HL-60 (cell line): ENCODE measurements at regions not wholly inside any gene's neighbourhood (a gene's known extent, or its start where the extent isn't known, plus 50 kb on each side); places are given as distances from the start of the nearest gene placed in this dataset.

Source experiments
- GABPA ChIP-seq: IDR thresholded peaks from 2 replicates; pipeline ENCODE4 v1.6.1; 2012; ENCODE audit warnings: low read depth
- POLR2AphosphoS5 ChIP-seq: IDR thresholded peaks from 2 replicates; pipeline ENCODE4 v1.6.1; 2012; ENCODE audit warnings: low read depth
- TF ChIP-seq, protein P1 (sequence below): IDR thresholded peaks from one replicate; pipeline ENCODE4 v1.5.1; 2011; ENCODE audit warnings: low read length, control low read depth, inconsistent platforms; ENCODE audit not compliant: insufficient read depth
- TF ChIP-seq, protein P2 (sequence below): IDR thresholded peaks from 2 replicates; pipeline ENCODE4 v1.6.1; 2012; ENCODE audit warnings: low read depth; ENCODE audit not compliant: insufficient replicate concordance

DNA sequence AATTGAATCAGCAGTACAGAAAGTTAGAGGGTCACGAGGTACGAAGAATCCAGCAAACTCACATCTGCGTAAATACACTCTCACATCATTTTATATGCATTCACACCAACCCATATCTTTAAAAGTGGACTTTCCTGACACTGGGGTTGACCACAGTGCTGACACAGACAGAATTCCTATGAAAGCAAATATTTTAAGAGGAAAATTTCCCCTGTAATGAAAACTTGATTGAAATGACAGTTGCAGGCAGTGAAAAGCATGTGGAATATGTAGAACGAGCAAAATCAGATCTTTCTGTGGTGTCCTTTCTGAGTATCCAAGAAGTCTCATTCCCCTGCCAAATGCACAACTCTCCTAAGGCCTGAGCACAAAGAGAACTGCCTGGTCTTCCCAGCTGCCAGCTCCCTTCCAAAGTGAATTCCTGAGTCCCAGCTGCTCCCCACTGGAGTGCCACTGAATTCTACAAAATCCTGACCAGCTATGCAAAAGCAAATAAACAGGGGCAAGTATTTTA is 50.5 kb upstream of the FAM9C start:
- TF ChIP-seq POLR2AphosphoS5, result no peak
- TF ChIP-seq, protein P1, sequence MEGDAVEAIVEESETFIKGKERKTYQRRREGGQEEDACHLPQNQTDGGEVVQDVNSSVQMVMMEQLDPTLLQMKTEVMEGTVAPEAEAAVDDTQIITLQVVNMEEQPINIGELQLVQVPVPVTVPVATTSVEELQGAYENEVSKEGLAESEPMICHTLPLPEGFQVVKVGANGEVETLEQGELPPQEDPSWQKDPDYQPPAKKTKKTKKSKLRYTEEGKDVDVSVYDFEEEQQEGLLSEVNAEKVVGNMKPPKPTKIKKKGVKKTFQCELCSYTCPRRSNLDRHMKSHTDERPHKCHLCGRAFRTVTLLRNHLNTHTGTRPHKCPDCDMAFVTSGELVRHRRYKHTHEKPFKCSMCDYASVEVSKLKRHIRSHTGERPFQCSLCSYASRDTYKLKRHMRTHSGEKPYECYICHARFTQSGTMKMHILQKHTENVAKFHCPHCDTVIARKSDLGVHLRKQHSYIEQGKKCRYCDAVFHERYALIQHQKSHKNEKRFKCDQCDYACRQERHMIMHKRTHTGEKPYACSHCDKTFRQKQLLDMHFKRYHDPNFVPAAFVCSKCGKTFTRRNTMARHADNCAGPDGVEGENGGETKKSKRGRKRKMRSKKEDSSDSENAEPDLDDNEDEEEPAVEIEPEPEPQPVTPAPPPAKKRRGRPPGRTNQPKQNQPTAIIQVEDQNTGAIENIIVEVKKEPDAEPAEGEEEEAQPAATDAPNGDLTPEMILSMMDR, result no peak
- TF ChIP-seq, protein P2, sequence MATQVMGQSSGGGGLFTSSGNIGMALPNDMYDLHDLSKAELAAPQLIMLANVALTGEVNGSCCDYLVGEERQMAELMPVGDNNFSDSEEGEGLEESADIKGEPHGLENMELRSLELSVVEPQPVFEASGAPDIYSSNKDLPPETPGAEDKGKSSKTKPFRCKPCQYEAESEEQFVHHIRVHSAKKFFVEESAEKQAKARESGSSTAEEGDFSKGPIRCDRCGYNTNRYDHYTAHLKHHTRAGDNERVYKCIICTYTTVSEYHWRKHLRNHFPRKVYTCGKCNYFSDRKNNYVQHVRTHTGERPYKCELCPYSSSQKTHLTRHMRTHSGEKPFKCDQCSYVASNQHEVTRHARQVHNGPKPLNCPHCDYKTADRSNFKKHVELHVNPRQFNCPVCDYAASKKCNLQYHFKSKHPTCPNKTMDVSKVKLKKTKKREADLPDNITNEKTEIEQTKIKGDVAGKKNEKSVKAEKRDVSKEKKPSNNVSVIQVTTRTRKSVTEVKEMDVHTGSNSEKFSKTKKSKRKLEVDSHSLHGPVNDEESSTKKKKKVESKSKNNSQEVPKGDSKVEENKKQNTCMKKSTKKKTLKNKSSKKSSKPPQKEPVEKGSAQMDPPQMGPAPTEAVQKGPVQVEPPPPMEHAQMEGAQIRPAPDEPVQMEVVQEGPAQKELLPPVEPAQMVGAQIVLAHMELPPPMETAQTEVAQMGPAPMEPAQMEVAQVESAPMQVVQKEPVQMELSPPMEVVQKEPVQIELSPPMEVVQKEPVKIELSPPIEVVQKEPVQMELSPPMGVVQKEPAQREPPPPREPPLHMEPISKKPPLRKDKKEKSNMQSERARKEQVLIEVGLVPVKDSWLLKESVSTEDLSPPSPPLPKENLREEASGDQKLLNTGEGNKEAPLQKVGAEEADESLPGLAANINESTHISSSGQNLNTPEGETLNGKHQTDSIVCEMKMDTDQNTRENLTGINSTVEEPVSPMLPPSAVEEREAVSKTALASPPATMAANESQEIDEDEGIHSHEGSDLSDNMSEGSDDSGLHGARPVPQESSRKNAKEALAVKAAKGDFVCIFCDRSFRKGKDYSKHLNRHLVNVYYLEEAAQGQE, result no peak
- no peak for TF ChIP-seq GABPA
